ENCODE measurements at regions not wholly inside any gene's neighbourhood (a gene's known extent, or its start where the extent isn't known, plus 50 kb on each side); places are given as distances from the start of the nearest gene placed in this dataset.

GRCh38 chr15:88745065-88745464 lies 58.2 kb upstream of the ACAN start:
- WGBS (ENCODE audit: insufficient coverage), result no CpG with 5 or more reads among the region's 2 CpGs
- H3K9ac ChIP-seq (ENCODE audit: insufficient read depth, low read length, poor library complexity, severe bottlenecking), result no peak overlapping the region
- Mint-ChIP-seq H3K27me3 (ENCODE audit: low read depth in 3 of 3) (peaks cover 8 to 13% (median 10%) of the 10 kb centered on the region in 3 donors), H3K4me3 (peak overlapping the region in 1 of 2 donors; percentile 32), H3K4me1 (no peaks in the 10 kb centered on the region), H3K36me3 (no peaks in the 10 kb centered on the region), H3K27ac (no peak overlapping the region), H3K9me3 (peaks cover 0 to 2% (median 0%) of the 10 kb centered on the region in 7 donors)
- no peaks in the 10 kb centered on the region for H3K36me3 ChIP-seq (replicated peaks in 1 of 2; ENCODE audit: control insufficient read depth in 1 of 2, insufficient read depth in 2 of 2, low read length in 2 of 2)
- H3K4me2 ChIP-seq (replicated peaks; ENCODE audit: extremely low read depth, low read length, poor library complexity, severe bottlenecking), result no peak overlapping the region
- DNase-seq, result no peak
- H3K27ac ChIP-seq (ENCODE audit: low read depth in 1 of 2, low read length in 2 of 2), result no peak overlapping the region
- H4K20me1 ChIP-seq (ENCODE audit: insufficient read depth, low read length), result no peaks in the 10 kb centered on the region
- no peak overlapping the region for H3K4me3 ChIP-seq (replicated peaks in 1 of 3; ENCODE audit: low read depth in 2 of 3, low read length in 3 of 3)
- no peak overlapping the region for H2AFZ ChIP-seq (ENCODE audit: insufficient read depth, low read depth, low read length, poor library complexity, severe bottlenecking)
- H3K27me3 ChIP-seq (ENCODE audit: control insufficient read depth in 2 of 2, insufficient read depth in 2 of 2, low read length in 2 of 2), result peaks cover 0 to 2% of the 10 kb centered on the region in 2 donors
- no peaks in the 10 kb centered on the region for H3K4me1 ChIP-seq (ENCODE audit: control insufficient read depth in 1 of 2, insufficient read depth in 2 of 2, low read length in 2 of 2)
- TF ChIP-seq CTCF (IDR thresholded peaks at IDR 0.05), result no peak
- H3K9me3 ChIP-seq (replicated peaks in 1 of 2; ENCODE audit: control insufficient read depth in 1 of 2, insufficient read depth in 1 of 2, low read length in 2 of 2), result no peaks in the 10 kb centered on the region
- intact Hi-C loops (cut with micrococcal nuclease), result no loop called here
- H3K79me2 ChIP-seq (ENCODE audit: insufficient read depth, low read length), result no peaks in the 10 kb centered on the region

- peaks cover 0 to 2% of the 10 kb centered on the region in 2 donors for H3K27me3 ChIP-seq (ENCODE audit: control insufficient read depth in 2 of 2, insufficient read depth in 2 of 2, low read length in 2 of 2)
- intact Hi-C loops (cut with micrococcal nuclease), result no loop called here
- H3K27ac ChIP-seq (ENCODE audit: low read depth in 1 of 2, low read length in 2 of 2), result no peak overlapping the region
- Mint-ChIP-seq H3K4me1 (no peaks in the 10 kb centered on the region), H3K27me3 (ENCODE audit: low read depth in 3 of 3) (peaks cover 9 to 12% (median 10%) of the 10 kb centered on the region in 3 donors), H3K36me3 (no peaks in the 10 kb centered on the region), H3K4me3 (no peak overlapping the region), H3K27ac (peak overlapping the region in 1 of 7 donors; percentile 11), H3K9me3 (peaks cover 0 to 2% (median 0%) of the 10 kb centered on the region in 7 donors)
- no peaks in the 10 kb centered on the region for H3K9me3 ChIP-seq (replicated peaks in 1 of 2; ENCODE audit: control insufficient read depth in 1 of 2, insufficient read depth in 1 of 2, low read length in 2 of 2)
- H3K4me2 ChIP-seq (replicated peaks; ENCODE audit: extremely low read depth, low read length, poor library complexity, severe bottlenecking), result no peak overlapping the region
- no peak overlapping the region for H3K4me3 ChIP-seq (replicated peaks in 1 of 3; ENCODE audit: low read depth in 2 of 3, low read length in 3 of 3)
- H3K36me3 ChIP-seq (replicated peaks in 1 of 2; ENCODE audit: control insufficient read depth in 1 of 2, insufficient read depth in 2 of 2, low read length in 2 of 2), result no peaks in the 10 kb centered on the region
- H2AFZ ChIP-seq (ENCODE audit: insufficient read depth, low read depth, low read length, poor library complexity, severe bottlenecking), result no peak overlapping the region
- H3K4me1 ChIP-seq (ENCODE audit: control insufficient read depth in 1 of 2, insufficient read depth in 2 of 2, low read length in 2 of 2), result no peaks in the 10 kb centered on the region
- no peaks in the 10 kb centered on the region for H4K20me1 ChIP-seq (ENCODE audit: insufficient read depth, low read length)
- DNase-seq, result no peak
- no CpG with 5 or more reads among the region's 2 CpGs for WGBS (ENCODE audit: insufficient coverage)
- no peak overlapping the region for H3K9ac ChIP-seq (ENCODE audit: insufficient read depth, low read length, poor library complexity, severe bottlenecking)
- TF ChIP-seq CTCF (IDR thresholded peaks at IDR 0.05), result no peak
- no peaks in the 10 kb centered on the region for H3K79me2 ChIP-seq (ENCODE audit: insufficient read depth, low read length)
These were observed 57.5 kb upstream of the ACAN start for GRCh38 chr15:88745696-88746095.
